SK-N-SH treated with all-trans-retinoic acid at 6 μM for 48 hours (cell line): ENCODE measurements at regions not wholly inside any gene's neighbourhood (a gene's known extent, or its start where the extent isn't known, plus 50 kb on each side); places are given as distances from the start of the nearest gene placed in this dataset.

Experiments
- BACH2 ChIP-seq: fragments of 250-450 bp; sonication (Bioruptor Pico); IDR thresholded peaks from 2 replicates; pipeline ENCODE4 v1.9.0; 2021; ENCODE audit warnings: mild to moderate bottlenecking, borderline replicate concordance
- OSR1 ChIP-seq: fragments of 250-450 bp; sonication (Bioruptor Pico); IDR thresholded peaks from 2 replicates; pipeline ENCODE4 v1.8.0; 2022; ENCODE audit warnings: moderate library complexity, mild to moderate bottlenecking, inconsistent platforms
- ZC3H10 ChIP-seq: fragments of 250-450 bp; sonication (Bioruptor Pico); IDR thresholded peaks from 2 replicates; pipeline ENCODE4 v1.5.1; 2021; ENCODE audit warnings: mild to moderate bottlenecking, moderate library complexity
- TF ChIP-seq, protein P1 (sequence below): fragments of 250-450 bp; sonication (Bioruptor Pico); IDR thresholded peaks from 2 replicates; pipeline ENCODE4 v1.8.0; 2020; ENCODE audit warnings: mild to moderate bottlenecking, moderate library complexity, borderline replicate concordance
- TF ChIP-seq, protein P2 (sequence below): fragments of 250-450 bp; sonication (Bioruptor Pico); IDR thresholded peaks from 2 replicates; pipeline ENCODE4 v1.5.0; 2020; ENCODE audit warnings: mild to moderate bottlenecking, moderate library complexity

DNA sequence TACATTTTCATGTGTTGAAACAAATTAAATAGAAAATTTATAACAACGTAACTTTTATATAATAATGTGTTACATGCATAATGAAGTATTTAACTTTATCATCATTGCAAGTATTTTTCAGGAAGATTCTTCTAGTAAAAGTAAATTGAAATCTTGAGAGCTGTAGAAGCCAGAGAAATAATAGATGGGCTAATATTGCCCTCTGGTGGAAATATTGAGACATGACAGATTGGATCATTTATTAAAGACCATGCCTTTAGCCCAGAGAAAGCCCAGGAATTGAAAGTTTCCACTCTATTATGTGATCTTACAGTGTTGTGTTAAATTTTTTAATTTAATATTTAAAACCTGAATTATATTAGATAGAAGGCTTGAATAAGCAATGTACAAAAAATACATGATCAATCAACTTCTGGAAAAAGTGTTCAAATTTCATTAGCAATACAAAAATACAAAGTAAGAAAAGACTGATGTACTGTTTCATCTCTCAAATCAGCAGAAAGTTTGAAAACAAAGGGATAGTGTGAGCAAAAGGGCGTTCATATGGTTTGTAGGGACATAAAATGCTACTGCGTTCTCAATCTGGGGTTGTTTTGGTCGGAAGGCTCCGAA lies 52.7 kb upstream of the SPTSSB start:
- TF ChIP-seq, protein P1, sequence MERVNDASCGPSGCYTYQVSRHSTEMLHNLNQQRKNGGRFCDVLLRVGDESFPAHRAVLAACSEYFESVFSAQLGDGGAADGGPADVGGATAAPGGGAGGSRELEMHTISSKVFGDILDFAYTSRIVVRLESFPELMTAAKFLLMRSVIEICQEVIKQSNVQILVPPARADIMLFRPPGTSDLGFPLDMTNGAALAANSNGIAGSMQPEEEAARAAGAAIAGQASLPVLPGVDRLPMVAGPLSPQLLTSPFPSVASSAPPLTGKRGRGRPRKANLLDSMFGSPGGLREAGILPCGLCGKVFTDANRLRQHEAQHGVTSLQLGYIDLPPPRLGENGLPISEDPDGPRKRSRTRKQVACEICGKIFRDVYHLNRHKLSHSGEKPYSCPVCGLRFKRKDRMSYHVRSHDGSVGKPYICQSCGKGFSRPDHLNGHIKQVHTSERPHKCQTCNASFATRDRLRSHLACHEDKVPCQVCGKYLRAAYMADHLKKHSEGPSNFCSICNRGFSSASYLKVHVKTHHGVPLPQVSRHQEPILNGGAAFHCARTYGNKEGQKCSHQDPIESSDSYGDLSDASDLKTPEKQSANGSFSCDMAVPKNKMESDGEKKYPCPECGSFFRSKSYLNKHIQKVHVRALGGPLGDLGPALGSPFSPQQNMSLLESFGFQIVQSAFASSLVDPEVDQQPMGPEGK, result no peak
- TF ChIP-seq ZC3H10 (CRISPR knock-in tag) (no peak), BACH2 (no peak), OSR1 (CRISPR knock-in tag) (no peak)
- TF ChIP-seq, protein P2, sequence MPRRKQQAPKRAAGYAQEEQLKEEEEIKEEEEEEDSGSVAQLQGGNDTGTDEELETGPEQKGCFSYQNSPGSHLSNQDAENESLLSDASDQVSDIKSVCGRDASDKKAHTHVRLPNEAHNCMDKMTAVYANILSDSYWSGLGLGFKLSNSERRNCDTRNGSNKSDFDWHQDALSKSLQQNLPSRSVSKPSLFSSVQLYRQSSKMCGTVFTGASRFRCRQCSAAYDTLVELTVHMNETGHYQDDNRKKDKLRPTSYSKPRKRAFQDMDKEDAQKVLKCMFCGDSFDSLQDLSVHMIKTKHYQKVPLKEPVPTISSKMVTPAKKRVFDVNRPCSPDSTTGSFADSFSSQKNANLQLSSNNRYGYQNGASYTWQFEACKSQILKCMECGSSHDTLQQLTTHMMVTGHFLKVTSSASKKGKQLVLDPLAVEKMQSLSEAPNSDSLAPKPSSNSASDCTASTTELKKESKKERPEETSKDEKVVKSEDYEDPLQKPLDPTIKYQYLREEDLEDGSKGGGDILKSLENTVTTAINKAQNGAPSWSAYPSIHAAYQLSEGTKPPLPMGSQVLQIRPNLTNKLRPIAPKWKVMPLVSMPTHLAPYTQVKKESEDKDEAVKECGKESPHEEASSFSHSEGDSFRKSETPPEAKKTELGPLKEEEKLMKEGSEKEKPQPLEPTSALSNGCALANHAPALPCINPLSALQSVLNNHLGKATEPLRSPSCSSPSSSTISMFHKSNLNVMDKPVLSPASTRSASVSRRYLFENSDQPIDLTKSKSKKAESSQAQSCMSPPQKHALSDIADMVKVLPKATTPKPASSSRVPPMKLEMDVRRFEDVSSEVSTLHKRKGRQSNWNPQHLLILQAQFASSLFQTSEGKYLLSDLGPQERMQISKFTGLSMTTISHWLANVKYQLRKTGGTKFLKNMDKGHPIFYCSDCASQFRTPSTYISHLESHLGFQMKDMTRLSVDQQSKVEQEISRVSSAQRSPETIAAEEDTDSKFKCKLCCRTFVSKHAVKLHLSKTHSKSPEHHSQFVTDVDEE (CRISPR knock-in tag), result no peak
